Neural crest cell (in vitro differentiated cells): ENCODE measurements at regions not wholly inside any gene's neighbourhood (a gene's known extent, or its start where the extent isn't known, plus 50 kb on each side); places are given as distances from the start of the nearest gene placed in this dataset.

Source experiments
- DNase-seq: peaks from one replicate; pipeline ENCODE4 v3.0.0; 2021; ENCODE audit warnings: low read depth, mixed read lengths, low spot score
- H3K27ac Mint-ChIP-seq: one replicate; pipeline ENCODE4 v1.8.0; 2021; ENCODE audit warnings: mild to moderate bottlenecking, mixed read lengths; ENCODE audit not compliant: unreplicated experiment
- H3K27me3 Mint-ChIP-seq: 2 replicates; pipeline ENCODE4 v1.8.0; 2021; ENCODE audit warnings: low read depth, mild to moderate bottlenecking, mixed read lengths
- H3K36me3 Mint-ChIP-seq: 2 replicates; pipeline ENCODE4 v1.8.0; 2021; ENCODE audit warnings: low read depth, mild to moderate bottlenecking, mixed read lengths
- H3K4me1 Mint-ChIP-seq: 2 replicates; pipeline ENCODE4 v1.8.0; 2021; ENCODE audit warnings: mixed read lengths
- H3K4me3 Mint-ChIP-seq: one replicate; pipeline ENCODE4 v1.8.0; 2021; ENCODE audit warnings: mild to moderate bottlenecking, mixed read lengths
- H3K9me3 Mint-ChIP-seq: 2 replicates; pipeline ENCODE4 v1.8.0; 2021; ENCODE audit warnings: mixed read lengths
- CTCF ChIP-seq: fragments of 200-600 bp; sonication (generic); conservative IDR thresholded peaks from 2 replicates; pipeline ENCODE4 v1.5.0; 2021; ENCODE audit warnings: antibody characterized with exemption, mild to moderate bottlenecking

GRCh38 chr16:51907680-51908079 is 639.3 kb downstream of the TOX3 start:
- Mint-ChIP-seq H3K36me3 (no peaks in the 10 kb centered on the region), H3K4me3 (no peak overlapping the region), H3K27me3 (no peaks in the 10 kb centered on the region), H3K9me3 (peaks cover 2% of the 10 kb centered on the region), H3K27ac (no peak overlapping the region), H3K4me1 (no peaks in the 10 kb centered on the region)
- TF ChIP-seq CTCF, result no peak
- no peak for DNase-seq

GRCh38 chr16:51900221-51900780 is 646.6 kb downstream of the TOX3 start:
- TF ChIP-seq CTCF, result no peak
- Mint-ChIP-seq H3K9me3 (peaks cover 2% of the 10 kb centered on the region), H3K27me3 (no peaks in the 10 kb centered on the region), H3K4me3 (no peak overlapping the region), H3K36me3 (no peaks in the 10 kb centered on the region), H3K27ac (no peak overlapping the region), H3K4me1 (no peaks in the 10 kb centered on the region)
- DNase-seq, result no peak

GRCh38 chr16:51898872-51899271 is 648.1 kb downstream of the TOX3 start:
- Mint-ChIP-seq H3K36me3 (no peaks in the 10 kb centered on the region), H3K9me3 (peaks cover 2% of the 10 kb centered on the region), H3K4me3 (no peak overlapping the region), H3K27me3 (no peaks in the 10 kb centered on the region), H3K4me1 (no peaks in the 10 kb centered on the region), H3K27ac (no peak overlapping the region)
- no peak for TF ChIP-seq CTCF
- no peak for DNase-seq

- no peak for DNase-seq
- H3K27ac Mint-ChIP-seq, result no peak overlapping the region
Measured at GRCh38 chr16:51896013-51896412, 650.9 kb downstream of the TOX3 start.

GRCh38 chr16:51892293-51893007 is 654.5 kb downstream of the TOX3 start:
- Mint-ChIP-seq H3K9me3 (peaks cover 3% of the 10 kb centered on the region), H3K36me3 (no peaks in the 10 kb centered on the region), H3K27ac (no peak overlapping the region), H3K27me3 (no peaks in the 10 kb centered on the region), H3K4me3 (no peak overlapping the region), H3K4me1 (no peaks in the 10 kb centered on the region)
- no peak for DNase-seq
- TF ChIP-seq CTCF, result no peak

More at GRCh38 chr16:51896013-51896412, 650.9 kb downstream of the TOX3 start:
- Mint-ChIP-seq H3K4me1 (no peaks in the 10 kb centered on the region), H3K27me3 (no peaks in the 10 kb centered on the region), H3K4me3 (no peak overlapping the region), H3K36me3 (no peaks in the 10 kb centered on the region), H3K9me3 (peaks cover 3% of the 10 kb centered on the region)
- TF ChIP-seq CTCF, result no peak
